Heart left ventricle (tissue), 16 donors: ENCODE measurements at regions not wholly inside any gene's neighbourhood (a gene's known extent, or its start where the extent isn't known, plus 50 kb on each side); places are given as distances from the start of the nearest gene placed in this dataset.

Experiments used
- ATAC-seq, 4 donors: fragments of 200-7000 bp; cut with Tn5 transposase; one replicate each; pipeline ENCODE4 v1.9.1; 2020 to 2022; ENCODE audit warnings: moderate library complexity in 4 of 4, mild to moderate bottlenecking in 3 of 4, moderate number of reproducible peaks in 1 of 4
- DNase-seq, 5 donors: peaks; one replicate each; pipeline ENCODE4 v3.0.0-alpha.2; 2020
- H3K27ac ChIP-seq, 12 donors: fragments of 200-600 bp; sonication (generic) in 4 of 12; one replicate each; pipeline versions ENCODE4 v1.5.0 to v1.8.0; 2016 to 2022; ENCODE audit warnings: mild to moderate bottlenecking in 2 of 12
- H3K27me3 ChIP-seq, 9 donors: fragments of 200-600 bp; sonication (generic) in 2 of 9; one replicate each; pipeline versions ENCODE4 v1.5.1 to v1.8.0; 2016 to 2022; ENCODE audit warnings: mild to moderate bottlenecking in 3 of 9
- H3K36me3 ChIP-seq, 9 donors: fragments of 200-600 bp; sonication (generic) in 2 of 9; one replicate each; pipeline versions ENCODE4 v1.5.0 to v1.8.0; 2018 to 2022; ENCODE audit warnings: mild to moderate bottlenecking in 2 of 9
- H3K4me1 ChIP-seq, 12 donors: fragments of 200-600 bp; sonication (generic) in 4 of 12; one replicate each; pipeline versions ENCODE4 v1.5.0 to v1.8.0; 2016 to 2022; ENCODE audit warnings: mild to moderate bottlenecking in 3 of 12
- H3K4me3 ChIP-seq, 12 donors: fragments of 200-600 bp; sonication (generic) in 4 of 12; one replicate each; pipeline versions ENCODE4 v1.5.0 to v1.8.0; 2017 to 2022; ENCODE audit warnings: mild to moderate bottlenecking in 9 of 12, moderate library complexity in 4 of 12
- H3K9me3 ChIP-seq, 12 donors: fragments of 200-600 bp; sonication (generic) in 4 of 12; one replicate each; pipeline versions ENCODE4 v1.5.0 to v1.8.0; 2016 to 2022; ENCODE audit warnings: mild to moderate bottlenecking in 1 of 12
- POLR2A ChIP-seq, 2 donors: fragments of 450-650 bp; IDR thresholded peaks; one replicate each; pipeline ENCODE4 v1.6.1; 2017; ENCODE audit warnings: antibody characterized with exemption in 2 of 2, mild to moderate bottlenecking in 2 of 2, moderate library complexity in 2 of 2
- WGBS, 4 donors: extraction: QIAGEN DNeasy Blood & Tissue Kit in 2 of 4; methylation state at CpG; one replicate each; pipeline versions ENCODE4 v1.1.5 to v1.1.7; 2013 to 2018; 5-methylcytosine and 5-hydroxymethylcytosine counted together
- intact Hi-C, 10 donors: fragments of 100-400 bp; cut with DNase I; formaldehyde crosslinking; loops; one replicate each; pipeline versions ENCODE4 v1.11.1 to v1.14.2; 2022
- TF ChIP-seq, protein P1 (sequence below), 12 donors: fragments of 200-600 bp; sonication (generic) in 4 of 12; IDR thresholded peaks; one replicate each; pipeline versions ENCODE4 v1.5.0 to v1.8.0; 2018 to 2022; ENCODE audit warnings: antibody characterized with exemption in 12 of 12, mild to moderate bottlenecking in 5 of 12
- donor health status: ischemic (EF 13 %, LVEDD 7.1; RV severe dilation, severe dysfunction).
- donor health status: healthy with polysubstance abuse.
- donor health status: DM: no; HTN: yes; CAD: no.
- donor health status: DM: no; HTN: no; CAD: no.
- donor health status: ischemic (EF 25% LVEDD 6.9; RV normal size, moderate dysfunction).
- donor health status: ischemic (EF 25% LVEDD 5.7; RV mildly dilated, moderate dysfunction).
- donor health status: healthy.
- donor health status: DM: yes; HTN: yes; CAD: no.
- donor health status: ischemic (EF 35%, LVEDD 5.7; RV mildly dilated, moderate dysfunction).
- donor health status: nonischemic (EF 11% LVEDD 7.7; RV severe dilation, severe dysfunction).
- donor health status: DM: yes; HTN: yes; CAD: no.
- donor health status: PGD.
- donor health status: ischemic (EF 29% LVEDD 5.4; RV normal size, mild dysfunction).
- donor health status: nonischemic (EF 23%, LVEDD 6.1; RV moderate dilation, normal function).

DNA sequence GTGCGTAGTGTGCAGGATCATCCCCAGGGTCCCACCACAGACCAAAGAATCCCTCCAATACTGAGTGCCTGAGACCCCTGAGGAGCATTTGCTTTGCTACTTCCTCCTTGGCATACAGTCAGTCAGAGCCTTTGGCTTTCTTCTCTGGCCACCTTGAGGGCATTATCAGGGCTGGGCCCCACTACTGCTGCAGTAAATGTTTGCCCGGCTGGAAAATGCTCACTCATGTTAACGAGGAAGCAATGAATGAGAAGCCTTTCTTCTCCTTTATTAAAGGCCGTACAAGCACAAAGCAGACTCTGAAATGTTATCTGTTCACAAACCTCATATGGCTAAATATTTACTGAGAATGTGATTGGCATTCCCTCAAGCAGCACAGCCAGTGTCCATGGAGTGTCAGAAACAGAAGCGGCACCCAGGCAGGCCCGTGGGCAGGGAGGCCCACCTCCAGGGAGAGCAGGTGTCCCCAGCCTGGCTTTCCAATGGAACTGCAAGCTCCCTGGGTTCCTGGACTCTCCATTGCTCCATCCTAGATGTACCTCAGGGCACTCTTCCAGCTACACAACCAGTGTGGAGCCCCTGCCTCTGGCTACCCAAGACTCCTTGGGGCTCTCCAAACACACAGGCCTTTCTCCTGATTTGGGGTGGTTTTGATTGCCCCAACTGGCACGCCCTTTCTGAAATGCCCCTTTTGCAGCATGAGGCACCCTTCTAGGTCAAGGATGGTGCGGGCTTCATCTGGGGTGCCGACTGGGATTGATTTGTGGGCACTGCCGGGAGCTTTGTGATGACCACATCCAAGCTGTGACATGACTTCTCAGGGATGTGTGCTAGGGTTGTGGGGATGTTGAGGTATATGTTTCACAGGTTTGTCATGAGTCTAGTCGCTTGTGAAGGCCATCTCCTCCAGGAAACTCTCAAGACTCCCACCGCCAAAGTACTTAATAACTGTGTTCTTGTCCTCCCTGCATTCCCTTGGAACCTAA lies 195.6 kb downstream of the FAM43A start:
- Histone ChIP-seq H3K4me3 (no peak overlapping the region), H3K4me1 (peaks cover 5 to 80% (median 47%) of the 10 kb centered on the region in 12 donors), H3K27ac (peak overlapping the region; percentile 54 to 90 (median 81)), H3K9me3 (peaks cover 0 to 13% (median 7%) of the 10 kb centered on the region in 12 donors), H3K27me3 (no peaks in the 10 kb centered on the region), H3K36me3 (no peaks in the 10 kb centered on the region)
- ATAC-seq (peak in 2 of 4 donors; percentile 4 to 12), DNase-seq (no peak)
- TF ChIP-seq, protein P1, sequence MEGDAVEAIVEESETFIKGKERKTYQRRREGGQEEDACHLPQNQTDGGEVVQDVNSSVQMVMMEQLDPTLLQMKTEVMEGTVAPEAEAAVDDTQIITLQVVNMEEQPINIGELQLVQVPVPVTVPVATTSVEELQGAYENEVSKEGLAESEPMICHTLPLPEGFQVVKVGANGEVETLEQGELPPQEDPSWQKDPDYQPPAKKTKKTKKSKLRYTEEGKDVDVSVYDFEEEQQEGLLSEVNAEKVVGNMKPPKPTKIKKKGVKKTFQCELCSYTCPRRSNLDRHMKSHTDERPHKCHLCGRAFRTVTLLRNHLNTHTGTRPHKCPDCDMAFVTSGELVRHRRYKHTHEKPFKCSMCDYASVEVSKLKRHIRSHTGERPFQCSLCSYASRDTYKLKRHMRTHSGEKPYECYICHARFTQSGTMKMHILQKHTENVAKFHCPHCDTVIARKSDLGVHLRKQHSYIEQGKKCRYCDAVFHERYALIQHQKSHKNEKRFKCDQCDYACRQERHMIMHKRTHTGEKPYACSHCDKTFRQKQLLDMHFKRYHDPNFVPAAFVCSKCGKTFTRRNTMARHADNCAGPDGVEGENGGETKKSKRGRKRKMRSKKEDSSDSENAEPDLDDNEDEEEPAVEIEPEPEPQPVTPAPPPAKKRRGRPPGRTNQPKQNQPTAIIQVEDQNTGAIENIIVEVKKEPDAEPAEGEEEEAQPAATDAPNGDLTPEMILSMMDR (IDR thresholded peaks at IDR 0.05): no peak
- TF ChIP-seq POLR2A (IDR thresholded peaks at IDR 0.05): no peak
- intact Hi-C loops: loop anchor here in 7 of 10 donors (5.0 to 10.0 kb wide), 7 partner anchors 51 to 384 kb away; partner anchors contain the start of gene FAM43A (in 6 of the 7)
- whole genome bisulfite sequencing, 4 donors: 73 to 85% (median 75%) methylated on average over 12 of the region's 12 CpGs

DNA sequence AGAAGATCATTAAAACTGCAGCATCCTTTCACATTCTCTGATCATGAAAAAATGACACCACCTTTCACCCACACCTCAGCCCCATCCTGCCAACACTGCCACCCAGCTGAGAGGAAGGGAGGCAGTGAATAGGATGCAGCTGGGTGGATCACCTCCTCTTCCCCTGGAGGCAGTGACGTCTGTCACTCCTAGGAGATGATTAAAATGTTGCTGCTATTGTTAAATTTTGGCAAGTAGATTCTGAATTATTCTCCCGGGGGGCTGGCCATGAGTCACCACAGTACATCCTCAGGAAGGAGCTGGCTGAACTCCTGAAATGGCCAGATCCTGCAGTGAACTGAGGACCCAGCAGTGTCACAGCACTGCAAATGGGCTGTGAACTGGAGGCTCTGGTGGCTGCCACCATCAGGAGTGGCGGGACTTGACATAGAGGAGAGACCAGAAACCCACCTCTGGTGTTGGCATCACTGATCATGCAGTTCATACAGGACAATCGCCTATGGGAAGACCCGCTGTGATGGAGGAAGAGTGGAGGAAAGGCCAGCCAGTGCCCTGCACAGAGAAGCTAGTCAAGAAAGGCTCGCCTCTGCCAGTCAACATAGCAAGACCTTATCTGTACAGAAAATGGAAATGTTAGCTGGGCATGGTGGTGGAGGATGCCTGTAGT lies 199.1 kb downstream of the FAM43A start:
- Histone ChIP-seq H3K4me3 (no peak overlapping the region), H3K4me1 (peaks cover 5 to 45% (median 18%) of the 10 kb centered on the region in 12 donors), H3K27me3 (no peaks in the 10 kb centered on the region), H3K9me3 (peaks cover 0 to 26% (median 7%) of the 10 kb centered on the region in 12 donors), H3K36me3 (no peaks in the 10 kb centered on the region), H3K27ac (peak overlapping the region in 11 of 12 donors; percentile 23 to 78 (median 63))
- TF ChIP-seq, protein P1 (IDR thresholded peaks at IDR 0.05): peak in 3 of 12 donors; percentile 6 to 39 (median 11)
- no peak for TF ChIP-seq POLR2A (IDR thresholded peaks at IDR 0.05)
- 64 to 76% (median 68%) methylated on average over 6 of the region's 6 CpGs for WGBS, 4 donors
- intact Hi-C loops: loop anchor here in 7 of 10 donors (5.0 to 10.0 kb wide), 8 partner anchors 43 to 380 kb away; partner anchors contain the start of gene FAM43A (in 6 of the 7)
- peak; percentile 61 to 86 (median 72) for ATAC-seq
- peak in 4 of 5 donors; percentile 52 to 68 (median 68) for DNase-seq

DNA sequence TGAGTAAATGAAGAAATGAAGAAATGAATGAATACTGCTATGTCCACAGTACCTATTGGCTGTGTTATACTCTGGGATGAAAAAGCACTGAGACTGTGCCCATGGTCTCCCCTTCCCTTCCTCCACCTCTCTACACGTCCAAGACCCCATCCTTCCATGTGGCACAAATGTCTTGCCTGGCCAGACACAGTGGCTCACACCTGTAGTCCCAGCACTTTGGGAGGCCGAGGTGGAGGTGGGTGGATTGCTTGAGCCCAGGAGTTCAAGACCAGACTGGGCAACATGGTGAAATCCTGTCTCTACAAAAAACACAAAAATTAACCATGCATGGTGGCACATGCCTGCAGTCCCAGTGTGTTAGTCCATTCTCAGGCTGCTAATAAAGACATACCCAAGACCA lies 200.1 kb downstream of the FAM43A start:
- Histone ChIP-seq H3K9me3 (peaks cover 0 to 26% (median 7%) of the 10 kb centered on the region in 12 donors), H3K27ac (peak overlapping the region in 5 of 12 donors; percentile 33 to 78 (median 67)), H3K4me1 (peaks cover 1 to 35% (median 8%) of the 10 kb centered on the region in 12 donors), H3K27me3 (no peaks in the 10 kb centered on the region), H3K36me3 (no peaks in the 10 kb centered on the region), H3K4me3 (no peak overlapping the region)
- intact Hi-C loops: loop anchor here in 4 of 10 donors (5.0 to 10.0 kb wide), 4 partner anchors 42 to 379 kb away; partner anchors contain the start of gene FAM43A (in 2 of the 4)
- WGBS, 4 donors: 95 to 100% (median 96%) methylated on average over 2 of the region's 2 CpGs
- ATAC-seq (no peak), DNase-seq (no peak)
- TF ChIP-seq, protein P1 (IDR thresholded peaks at IDR 0.05): no peak
- TF ChIP-seq POLR2A (IDR thresholded peaks at IDR 0.05): no peak
